Stimulated activated naive CD8-positive, alpha-beta T cell treated with anti-CD3 and anti-CD28 coated beads, Interleukin-15, Interleukin-2, amounts not matched to agents 100 ng/mL and 50 ng/mL, for 24 hours (primary cell): ENCODE measurements at regions not wholly inside any gene's neighbourhood (a gene's known extent, or its start where the extent isn't known, plus 50 kb on each side); places are given as distances from the start of the nearest gene placed in this dataset.
"Not testable (repeated sequence)": the region's sequence is repeated elsewhere in the genome, so short reads cannot be mapped to it uniquely, and the experiment has no call there.

ENCODE experiments used
- H3K27ac Mint-ChIP-seq: one replicate; pipeline ENCODE4 v1.8.0; 2021; ENCODE audit warnings: mild to moderate bottlenecking, mixed read lengths
- H3K27me3 Mint-ChIP-seq: one replicate; pipeline ENCODE4 v1.8.0; 2021; ENCODE audit warnings: mixed read lengths
- H3K36me3 Mint-ChIP-seq: one replicate; pipeline ENCODE4 v1.8.0; 2021; ENCODE audit warnings: low read depth, mixed read lengths
- H3K4me1 Mint-ChIP-seq: one replicate; pipeline ENCODE4 v1.8.0; 2021; ENCODE audit warnings: low read depth, mixed read lengths
- H3K4me3 Mint-ChIP-seq: one replicate; pipeline ENCODE4 v1.8.0; 2021; ENCODE audit warnings: mild to moderate bottlenecking, mixed read lengths
- H3K9me3 Mint-ChIP-seq: one replicate; pipeline ENCODE4 v1.8.0; 2021; ENCODE audit warnings: mixed read lengths

GRCh38 chr3:153757839-153758238 is 363.4 kb upstream of the ARHGEF26 start:
- Mint-ChIP-seq H3K36me3 (no peaks in the 10 kb centered on the region), H3K4me3 (no peak overlapping the region), H3K27me3 (peaks cover 5% of the 10 kb centered on the region), H3K9me3 (no peaks in the 10 kb centered on the region), H3K4me1 (no peaks in the 10 kb centered on the region), H3K27ac (no peak overlapping the region)

GRCh38 chr3:153760948-153761347 is 360.2 kb upstream of the ARHGEF26 start:
- H3K4me3 Mint-ChIP-seq, result no peak overlapping the region
- no peaks in the 10 kb centered on the region for H3K27me3 Mint-ChIP-seq
- H3K36me3 Mint-ChIP-seq, result no peaks in the 10 kb centered on the region
- no peak overlapping the region for H3K27ac Mint-ChIP-seq
- H3K4me1 Mint-ChIP-seq, result no peaks in the 10 kb centered on the region
- H3K9me3 Mint-ChIP-seq, result no peaks in the 10 kb centered on the region

GRCh38 chr3:153762411-153763235 is 358.6 kb upstream of the ARHGEF26 start:
- Mint-ChIP-seq H3K27me3 (no peaks in the 10 kb centered on the region), H3K36me3 (no peaks in the 10 kb centered on the region), H3K9me3 (no peaks in the 10 kb centered on the region), H3K4me3 (no peak overlapping the region), H3K27ac (no peak overlapping the region), H3K4me1 (no peaks in the 10 kb centered on the region)

DNA sequence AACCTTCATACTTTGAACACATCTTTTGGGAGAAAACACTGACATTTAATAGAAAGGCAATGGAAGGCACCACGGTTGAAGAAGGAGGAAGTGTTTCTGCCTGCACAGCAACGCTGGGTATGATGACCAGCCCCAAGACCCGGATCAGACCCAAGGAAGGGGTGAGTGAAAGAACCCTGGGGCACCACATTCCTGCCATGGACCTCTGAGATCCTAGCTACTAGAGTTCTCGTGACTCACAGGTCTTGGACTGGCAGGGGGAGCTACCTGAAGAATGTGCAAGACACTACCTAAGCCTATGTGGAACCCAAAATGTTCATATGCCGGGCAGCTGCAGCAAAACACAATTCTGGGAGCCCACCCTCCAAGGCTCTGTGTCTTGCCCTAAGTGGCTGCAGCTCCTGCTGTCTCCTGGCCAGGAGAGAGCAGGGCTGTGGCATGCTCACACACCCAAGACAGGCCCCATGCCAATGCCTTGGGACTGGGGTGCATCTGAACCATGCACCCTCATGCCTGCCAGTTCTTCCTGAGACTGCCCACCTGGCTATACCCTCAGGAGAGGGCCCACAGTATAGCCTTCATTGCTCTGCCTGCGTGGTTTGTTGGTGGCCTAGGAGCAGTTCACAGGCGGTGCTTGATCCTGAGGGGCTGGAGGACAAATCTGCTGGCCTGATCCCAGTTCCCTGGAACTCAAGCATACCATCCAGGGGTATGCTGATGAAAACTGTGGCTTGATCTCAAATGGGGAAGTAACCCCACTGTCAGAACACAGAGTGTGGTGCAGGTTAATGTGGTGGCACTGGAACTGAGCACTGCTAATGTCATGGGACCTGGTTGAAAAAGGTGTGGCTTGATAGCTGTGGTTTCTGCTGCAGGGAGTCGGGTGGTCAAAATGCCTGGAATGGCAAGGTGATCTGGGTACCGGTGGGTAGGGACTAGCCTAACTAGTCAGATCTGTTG is 353.3 kb upstream of the ARHGEF26 start:
- H3K4me1 Mint-ChIP-seq, result no peaks in the 10 kb centered on the region
- no peak overlapping the region for H3K27ac Mint-ChIP-seq
- no peak overlapping the region for H3K4me3 Mint-ChIP-seq
- no peaks in the 10 kb centered on the region for H3K9me3 Mint-ChIP-seq
- H3K27me3 Mint-ChIP-seq, result peaks cover 6% of the 10 kb centered on the region
- no peaks in the 10 kb centered on the region for H3K36me3 Mint-ChIP-seq

DNA sequence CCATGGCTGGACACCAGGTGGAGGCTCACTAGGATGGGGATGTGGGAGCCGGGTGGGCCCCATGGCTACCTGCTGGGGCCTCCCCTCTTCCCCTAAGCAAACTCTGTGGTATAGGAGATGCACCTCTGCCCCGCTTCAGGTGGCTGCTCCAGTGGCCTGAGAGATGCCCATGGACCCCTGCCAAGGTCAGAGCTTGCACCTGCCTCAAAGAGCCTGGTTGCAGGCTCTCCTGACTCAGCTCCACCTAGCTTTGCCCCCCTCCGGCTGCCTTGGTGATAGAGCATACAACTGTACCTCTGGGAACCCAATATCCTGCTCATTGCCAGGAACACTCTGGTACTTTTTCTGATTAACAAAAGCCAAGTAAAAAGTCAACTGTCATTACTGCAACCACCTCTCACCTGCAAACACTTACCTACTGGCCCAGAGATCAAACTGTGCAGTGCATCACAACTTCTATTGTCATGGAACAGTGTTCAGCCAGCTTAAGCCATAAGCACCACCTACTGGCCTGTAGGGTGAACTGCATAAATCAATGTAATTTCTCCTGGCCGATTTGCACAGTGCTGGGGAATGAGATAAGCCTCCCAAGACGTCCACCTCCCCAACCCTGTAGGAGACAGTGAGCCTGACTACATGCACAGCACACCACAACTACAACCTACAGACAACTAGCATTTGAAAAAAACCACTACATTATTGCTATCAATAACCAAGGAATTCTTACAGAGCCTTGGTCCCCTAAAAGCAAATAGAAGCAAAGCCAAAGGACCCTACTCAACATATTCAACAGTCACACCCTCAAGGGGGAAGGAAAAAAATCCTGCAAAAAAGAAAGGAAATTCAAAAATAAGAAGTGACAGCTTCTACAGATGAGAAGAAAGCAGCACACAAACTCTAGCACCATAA is 352.4 kb upstream of the ARHGEF26 start:
- no peak overlapping the region for H3K4me3 Mint-ChIP-seq
- no peaks in the 10 kb centered on the region for H3K36me3 Mint-ChIP-seq
- H3K27me3 Mint-ChIP-seq, result peaks cover 7% of the 10 kb centered on the region
- no peaks in the 10 kb centered on the region for H3K9me3 Mint-ChIP-seq
- no peak overlapping the region for H3K27ac Mint-ChIP-seq
- no peaks in the 10 kb centered on the region for H3K4me1 Mint-ChIP-seq

DNA sequence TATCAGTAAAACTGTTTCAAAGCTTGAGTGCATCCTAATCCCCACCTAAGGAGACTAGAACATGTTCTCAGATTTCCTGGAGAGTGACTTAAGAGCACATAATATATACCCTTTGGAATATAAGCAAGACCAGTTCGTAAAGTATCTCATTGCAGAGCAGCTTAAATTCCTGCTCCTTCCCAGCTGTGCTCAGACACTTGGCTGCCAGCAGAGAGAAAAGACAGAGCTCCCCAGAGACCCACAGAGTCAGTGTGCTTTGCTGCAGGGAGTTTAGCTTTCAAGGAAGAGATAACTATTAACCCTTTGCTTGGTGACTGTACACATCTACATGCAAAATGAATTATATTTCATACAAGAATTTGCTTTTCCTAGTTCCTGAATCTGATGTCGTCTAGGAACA is 338.1 kb upstream of the ARHGEF26 start:
- no peaks in the 10 kb centered on the region for H3K4me1 Mint-ChIP-seq
- H3K27me3 Mint-ChIP-seq, result no peaks in the 10 kb centered on the region
- H3K4me3 Mint-ChIP-seq, result no peak overlapping the region
- H3K9me3 Mint-ChIP-seq, result no peaks in the 10 kb centered on the region
- H3K36me3 Mint-ChIP-seq, result no peaks in the 10 kb centered on the region
- H3K27ac Mint-ChIP-seq, result no peak overlapping the region

GRCh38 chr3:153783741-153784480 is 337.3 kb upstream of the ARHGEF26 start:
- H3K9me3 Mint-ChIP-seq, result no peaks in the 10 kb centered on the region
- H3K27me3 Mint-ChIP-seq, result no peaks in the 10 kb centered on the region
- no peak overlapping the region for H3K27ac Mint-ChIP-seq
- H3K4me3 Mint-ChIP-seq, result no peak overlapping the region
- no peaks in the 10 kb centered on the region for H3K36me3 Mint-ChIP-seq
- no peaks in the 10 kb centered on the region for H3K4me1 Mint-ChIP-seq

DNA sequence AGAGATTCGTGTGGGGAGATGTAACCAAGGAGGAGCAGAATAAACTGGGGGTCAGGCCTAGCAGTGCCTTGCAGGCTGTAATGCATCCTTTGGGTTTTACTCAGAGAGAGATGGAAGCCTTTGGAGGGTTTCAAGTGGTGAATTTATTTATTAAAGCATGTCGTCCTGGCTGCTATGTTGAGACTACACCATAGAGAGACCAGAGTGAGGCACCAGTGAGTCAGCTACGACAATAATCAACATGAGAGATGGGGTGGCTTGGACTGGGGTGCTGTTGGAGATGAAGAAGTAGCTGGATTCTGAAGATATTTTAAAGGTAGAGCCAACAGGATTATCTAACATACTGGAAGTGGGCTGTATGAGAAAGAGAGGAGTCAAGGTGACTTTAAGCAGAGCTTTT is 335.3 kb upstream of the ARHGEF26 start:
- Mint-ChIP-seq H3K27me3 (peaks cover 2% of the 10 kb centered on the region), H3K4me1 (no peaks in the 10 kb centered on the region), H3K9me3 (peaks cover 1% of the 10 kb centered on the region), H3K4me3 (no peak overlapping the region), H3K36me3 (no peaks in the 10 kb centered on the region), H3K27ac (no peak overlapping the region)

- H3K36me3 Mint-ChIP-seq, result no peaks in the 10 kb centered on the region
- peaks cover 5% of the 10 kb centered on the region for H3K9me3 Mint-ChIP-seq
- H3K4me1 Mint-ChIP-seq, result no peaks in the 10 kb centered on the region
- H3K27me3 Mint-ChIP-seq, result peaks cover 12% of the 10 kb centered on the region
- H3K4me3 Mint-ChIP-seq, result no peak overlapping the region
- H3K27ac Mint-ChIP-seq, result no peak overlapping the region
Measured at GRCh38 chr3:153789380-153789779, 331.8 kb upstream of the ARHGEF26 start.

DNA sequence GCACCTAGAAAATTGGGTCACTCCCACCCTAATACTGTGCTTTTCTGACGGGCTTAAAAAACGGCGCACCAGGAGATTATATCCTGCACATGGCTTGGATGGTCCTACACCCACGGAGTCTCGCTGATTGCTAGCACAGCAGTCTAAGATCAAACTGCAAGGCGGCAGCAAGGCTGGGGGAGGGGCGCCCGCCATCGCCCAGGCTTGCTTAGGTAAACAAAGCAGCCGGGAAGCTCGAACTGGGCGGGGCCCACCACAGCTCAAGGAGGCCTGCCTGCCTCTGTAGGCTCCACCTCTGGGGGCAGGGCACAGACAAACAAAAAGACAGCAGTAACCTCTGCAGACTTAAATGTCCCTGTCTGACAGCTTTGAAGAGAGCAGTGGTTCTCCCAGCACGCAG is 324.1 kb upstream of the ARHGEF26 start:
- not testable (repeated sequence) for H3K4me1 Mint-ChIP-seq, H3K4me3 Mint-ChIP-seq, H3K9me3 Mint-ChIP-seq, H3K36me3 Mint-ChIP-seq, H3K27ac Mint-ChIP-seq
- H3K27me3 Mint-ChIP-seq, result peaks cover 11% of the 10 kb centered on the region

- H3K4me1 Mint-ChIP-seq, result no peaks in the 10 kb centered on the region
- no peaks in the 10 kb centered on the region for H3K9me3 Mint-ChIP-seq
- H3K27me3 Mint-ChIP-seq, result peaks cover 6% of the 10 kb centered on the region
- no peaks in the 10 kb centered on the region for H3K36me3 Mint-ChIP-seq
- H3K27ac Mint-ChIP-seq, result no peak overlapping the region
- no peak overlapping the region for H3K4me3 Mint-ChIP-seq
Measured at GRCh38 chr3:153809097-153809496, 312.1 kb upstream of the ARHGEF26 start.

GRCh38 chr3:153818338-153818737 is 302.9 kb upstream of the ARHGEF26 start:
- Mint-ChIP-seq H3K27me3 (peaks cover 3% of the 10 kb centered on the region), H3K36me3 (no peaks in the 10 kb centered on the region), H3K9me3 (no peaks in the 10 kb centered on the region), H3K4me1 (no peaks in the 10 kb centered on the region), H3K4me3 (no peak overlapping the region), H3K27ac (no peak overlapping the region)

GRCh38 chr3:153820035-153820434 is 301.2 kb upstream of the ARHGEF26 start:
- Mint-ChIP-seq H3K36me3 (no peaks in the 10 kb centered on the region), H3K27me3 (peaks cover 3% of the 10 kb centered on the region), H3K9me3 (no peaks in the 10 kb centered on the region), H3K4me1 (no peaks in the 10 kb centered on the region), H3K4me3 (no peak overlapping the region), H3K27ac (no peak overlapping the region)

GRCh38 chr3:153828346-153828745 is 292.8 kb upstream of the ARHGEF26 start:
- H3K27me3 Mint-ChIP-seq, H3K4me1 Mint-ChIP-seq, H3K36me3 Mint-ChIP-seq, H3K9me3 Mint-ChIP-seq, H3K27ac Mint-ChIP-seq, H3K4me3 Mint-ChIP-seq: not testable (repeated sequence)
